SU-DHL-6 (cell line): ENCODE measurements at regions not wholly inside any gene's neighbourhood (a gene's known extent, or its start where the extent isn't known, plus 50 kb on each side); places are given as distances from the start of the nearest gene placed in this dataset.
"Not testable (repeated sequence)": the region's sequence is repeated elsewhere in the genome, so short reads cannot be mapped to it uniquely, and the experiment has no call there.

Experiments used
- H2AFZ ChIP-seq: fragments of 200-600 bp; sonication (generic); 2 replicates; pipeline ENCODE4 v1.6.1; 2014; ENCODE audit warnings: low read depth, mild to moderate bottlenecking, moderate library complexity, mixed read lengths, antibody characterized with exemption, low read length; ENCODE audit not compliant: severe bottlenecking
- H3F3A ChIP-seq: fragments of 200-600 bp; shearing (Covaris generic); 2 replicates; pipeline ENCODE4 v1.6.0; 2016; ENCODE audit warnings: antibody characterized with exemption, mild to moderate bottlenecking; ENCODE audit not compliant: insufficient read depth
- H3K27ac ChIP-seq: fragments of 200-600 bp; sonication (generic); 2 replicates; pipeline ENCODE4 v1.5.1; 2016; ENCODE audit warnings: low read depth, mild to moderate bottlenecking, low read length, moderate library complexity, mixed read lengths
- H3K27me3 ChIP-seq: fragments of 200-600 bp; sonication (generic), shearing (Covaris generic); 2 replicates; pipeline ENCODE4 v1.6.0; 2014; ENCODE audit warnings: mild to moderate bottlenecking, low read length
- H3K36me3 ChIP-seq: fragments of 200-600 bp; sonication (generic); 2 replicates; pipeline ENCODE4 v1.6.1; 2014; ENCODE audit warnings: mild to moderate bottlenecking, low read length, mixed read lengths
- H3K4me2 ChIP-seq: fragments of 300-600, 200-600 bp; shearing (Covaris generic), sonication (generic); 2 replicates; pipeline ENCODE4 v1.6.0; 2014; ENCODE audit warnings: low read length, low read depth, mild to moderate bottlenecking; ENCODE audit not compliant: poor library complexity, severe bottlenecking
- H3K4me3 ChIP-seq: fragments of 200-600 bp; sonication (generic); 2 replicates; pipeline ENCODE4 v1.5.1; 2014; ENCODE audit warnings: antibody characterized with exemption, low read length, mild to moderate bottlenecking, mixed read lengths; ENCODE audit not compliant: insufficient read depth, poor library complexity, severe bottlenecking
- H3K79me2 ChIP-seq: fragments of 200-600 bp; sonication (generic); 2 replicates; pipeline ENCODE4 v1.6.1; 2014; ENCODE audit warnings: mild to moderate bottlenecking, low read length, moderate library complexity; ENCODE audit not compliant: insufficient read depth
- H3K9ac ChIP-seq: fragments of 200-600 bp; sonication (generic); 2 replicates; pipeline ENCODE4 v1.7.0; 2014; ENCODE audit warnings: mild to moderate bottlenecking, low read length
- H3K9me2 ChIP-seq: fragments of 200-600 bp; sonication (generic); replicated peaks from 2 replicates; pipeline ENCODE4 v1.6.1; 2014; ENCODE audit warnings: low read length; ENCODE audit not compliant: insufficient read depth
- H3K9me3 ChIP-seq: fragments of 200-600 bp; sonication (generic); 2 replicates; pipeline ENCODE4 v1.6.1; 2014; ENCODE audit warnings: low read length, mixed read lengths; ENCODE audit not compliant: insufficient read depth
- H4K20me1 ChIP-seq: fragments of 200-600 bp; sonication (generic); 2 replicates; pipeline ENCODE4 v1.6.1; 2014; ENCODE audit warnings: low read depth, mild to moderate bottlenecking, antibody characterized with exemption, low read length, moderate library complexity, mixed read lengths
- CTCF ChIP-seq: fragments of 200-600 bp; sonication (generic); IDR thresholded peaks from one replicate; pipeline ENCODE4 v1.5.1; 2017; ENCODE audit warnings: antibody characterized with exemption, mild to moderate bottlenecking, low read length, moderate library complexity; ENCODE audit not compliant: insufficient read depth, poor library complexity, severe bottlenecking
- EZH2phosphoT487 ChIP-seq: fragments of 200-600 bp; sonication (generic), shearing (Covaris generic); conservative IDR thresholded peaks from 2 replicates; pipeline ENCODE4 v1.6.1; 2018; ENCODE audit warnings: mild to moderate bottlenecking, antibody characterized with exemption, low read length, moderate library complexity, mixed read lengths

GRCh38 chr1:82373710-82374109 lies 573.0 kb downstream of the ADGRL2 start:
- no peak overlapping the region for H3K4me3 ChIP-seq
- H3K27me3 ChIP-seq, result no peaks in the 10 kb centered on the region
- no peak overlapping the region for H3K27ac ChIP-seq
- no peak overlapping the region for H3K9ac ChIP-seq
- H3K36me3 ChIP-seq, result no peaks in the 10 kb centered on the region
- no peaks in the 10 kb centered on the region for H4K20me1 ChIP-seq
- H3F3A ChIP-seq, result no peaks in the 10 kb centered on the region
- H3K79me2 ChIP-seq, result no peaks in the 10 kb centered on the region
- H3K4me2 ChIP-seq, result no peak overlapping the region
- H3K9me2 ChIP-seq, result no peaks in the 10 kb centered on the region
- TF ChIP-seq EZH2phosphoT487 (no peak), CTCF (no peak)
- H3K9me3 ChIP-seq, result no peaks in the 10 kb centered on the region
- H2AFZ ChIP-seq, result no peak overlapping the region

GRCh38 chr1:82371844-82372498 lies 571.2 kb downstream of the ADGRL2 start:
- no peak overlapping the region for H3K9ac ChIP-seq
- H3K9me3 ChIP-seq, result no peaks in the 10 kb centered on the region
- H3K4me2 ChIP-seq, result peak overlapping the region; percentile 21
- no peaks in the 10 kb centered on the region for H3K79me2 ChIP-seq
- no peaks in the 10 kb centered on the region for H3F3A ChIP-seq
- H3K4me3 ChIP-seq, result peak overlapping the region; percentile 13
- no peaks in the 10 kb centered on the region for H3K9me2 ChIP-seq
- no peak for TF ChIP-seq CTCF
- no peaks in the 10 kb centered on the region for H3K27me3 ChIP-seq
- no peaks in the 10 kb centered on the region for H3K36me3 ChIP-seq
- peak overlapping the region; percentile 64 for H2AFZ ChIP-seq
- no peak overlapping the region for H3K27ac ChIP-seq
- H4K20me1 ChIP-seq, result no peaks in the 10 kb centered on the region

- no peak for TF ChIP-seq EZH2phosphoT487
- H3K9me3 ChIP-seq, result no peaks in the 10 kb centered on the region
- no peaks in the 10 kb centered on the region for H3K27me3 ChIP-seq
- no peak overlapping the region for H3K4me2 ChIP-seq
- no peaks in the 10 kb centered on the region for H4K20me1 ChIP-seq
- H3K4me3 ChIP-seq, result no peak overlapping the region
- no peaks in the 10 kb centered on the region for H3K36me3 ChIP-seq
- H3K79me2 ChIP-seq, result no peaks in the 10 kb centered on the region
- no peaks in the 10 kb centered on the region for H3F3A ChIP-seq
- H3K9me2 ChIP-seq, result no peaks in the 10 kb centered on the region
- no peak overlapping the region for H2AFZ ChIP-seq
- no peak overlapping the region for H3K27ac ChIP-seq
- no peak overlapping the region for H3K9ac ChIP-seq
Measured at GRCh38 chr1:82367456-82367855, 566.7 kb downstream of the ADGRL2 start.

GRCh38 chr1:82366689-82367088 lies 566.0 kb downstream of the ADGRL2 start:
- no peaks in the 10 kb centered on the region for H3K9me2 ChIP-seq
- H3F3A ChIP-seq, result no peaks in the 10 kb centered on the region
- H2AFZ ChIP-seq, result no peak overlapping the region
- no peaks in the 10 kb centered on the region for H4K20me1 ChIP-seq
- no peak overlapping the region for H3K9ac ChIP-seq
- H3K79me2 ChIP-seq, result no peaks in the 10 kb centered on the region
- H3K36me3 ChIP-seq, result no peaks in the 10 kb centered on the region
- H3K27me3 ChIP-seq, result no peaks in the 10 kb centered on the region
- no peak overlapping the region for H3K4me2 ChIP-seq
- TF ChIP-seq CTCF (no peak), EZH2phosphoT487 (no peak)
- H3K4me3 ChIP-seq, result no peak overlapping the region
- H3K27ac ChIP-seq, result no peak overlapping the region
- no peaks in the 10 kb centered on the region for H3K9me3 ChIP-seq

GRCh38 chr1:82359541-82359940 lies 558.8 kb downstream of the ADGRL2 start:
- H2AFZ ChIP-seq, H3K9me3 ChIP-seq, H3K9me2 ChIP-seq, H3K79me2 ChIP-seq, H3K9ac ChIP-seq, H3K27me3 ChIP-seq, H3K27ac ChIP-seq, H3F3A ChIP-seq, H4K20me1 ChIP-seq, H3K4me2 ChIP-seq, H3K36me3 ChIP-seq, H3K4me3 ChIP-seq: not testable (repeated sequence)

- H3K27ac ChIP-seq, H3K4me2 ChIP-seq: not testable (repeated sequence)
Measured at GRCh38 chr1:82358706-82359105, 558.0 kb downstream of the ADGRL2 start.

More at GRCh38 chr1:82358706-82359105, 558.0 kb downstream of the ADGRL2 start:
- H3F3A ChIP-seq, H3K9me2 ChIP-seq, H3K9ac ChIP-seq, H3K9me3 ChIP-seq, H3K27me3 ChIP-seq, H2AFZ ChIP-seq, H3K79me2 ChIP-seq, H3K4me3 ChIP-seq, H4K20me1 ChIP-seq, H3K36me3 ChIP-seq: not testable (repeated sequence)
